ENCODE measurements at regions not wholly inside any gene's neighbourhood (a gene's known extent, or its start where the extent isn't known, plus 50 kb on each side); places are given as distances from the start of the nearest gene placed in this dataset.
"Not testable (repeated sequence)": the region's sequence is repeated elsewhere in the genome, so short reads cannot be mapped to it uniquely, and the experiment has no call there.

- in situ Hi-C loops (cut with MboI; ENCODE audit: low pct_unique_long_range_greater_than_20kb, low sequenced_read_pairs, unreplicated experiment): no loop called here
- no peak for DNase-seq (ENCODE audit: low spot score)
- no peak for TF ChIP-seq CTCF (IDR thresholded peaks at IDR 0.05; ENCODE audit: extremely low read depth, insufficient read depth, missing control alignments)
Measured at GRCh38 chr12:114812384-114812783, 128.4 kb upstream of the TBX3 start.

GRCh38 chr12:114809097-114809496 lies 125.1 kb upstream of the TBX3 start:
- no peak for TF ChIP-seq CTCF (IDR thresholded peaks at IDR 0.05; ENCODE audit: extremely low read depth, insufficient read depth, missing control alignments)
- no peak for DNase-seq (ENCODE audit: low spot score)
- in situ Hi-C loops (cut with MboI; ENCODE audit: low pct_unique_long_range_greater_than_20kb, low sequenced_read_pairs, unreplicated experiment): no loop called here

- in situ Hi-C loops (cut with MboI; ENCODE audit: low pct_unique_long_range_greater_than_20kb, low sequenced_read_pairs, unreplicated experiment); DNase-seq (ENCODE audit: low spot score): not testable (repeated sequence)
Measured at GRCh38 chr12:114801381-114801780, 117.4 kb upstream of the TBX3 start.

GRCh38 chr12:114800566-114800965 lies 116.6 kb upstream of the TBX3 start:
- DNase-seq (ENCODE audit: low spot score): not testable (repeated sequence)

GRCh38 chr12:114799574-114800487 lies 115.9 kb upstream of the TBX3 start:
- TF ChIP-seq CTCF (IDR thresholded peaks at IDR 0.05; ENCODE audit: extremely low read depth, insufficient read depth, missing control alignments): no peak
- in situ Hi-C loops (cut with MboI; ENCODE audit: low pct_unique_long_range_greater_than_20kb, low sequenced_read_pairs, unreplicated experiment): no loop called here
- no peak for DNase-seq (ENCODE audit: low spot score)

More at GRCh38 chr12:114800566-114800965, 116.6 kb upstream of the TBX3 start:
- in situ Hi-C loops (cut with MboI; ENCODE audit: low pct_unique_long_range_greater_than_20kb, low sequenced_read_pairs, unreplicated experiment): not testable (repeated sequence)

- in situ Hi-C loops (cut with MboI; ENCODE audit: low pct_unique_long_range_greater_than_20kb, low sequenced_read_pairs, unreplicated experiment): no loop called here
- DNase-seq (ENCODE audit: low spot score): no peak
- TF ChIP-seq CTCF (IDR thresholded peaks at IDR 0.05; ENCODE audit: extremely low read depth, insufficient read depth, missing control alignments): no peak
Measured at GRCh38 chr12:114794049-114794558, 110.1 kb upstream of the TBX3 start.

- in situ Hi-C loops (cut with MboI; ENCODE audit: low pct_unique_long_range_greater_than_20kb, low sequenced_read_pairs, unreplicated experiment): no loop called here
- no peak for DNase-seq (ENCODE audit: low spot score)
Measured at GRCh38 chr12:114790276-114790675, 106.3 kb upstream of the TBX3 start.

More at GRCh38 chr12:114790276-114790675, 106.3 kb upstream of the TBX3 start:
- TF ChIP-seq CTCF (IDR thresholded peaks at IDR 0.05; ENCODE audit: extremely low read depth, insufficient read depth, missing control alignments): no peak

Measured in GM13977 (cell line).